ENCODE measurements at regions not wholly inside any gene's neighbourhood (a gene's known extent, or its start where the extent isn't known, plus 50 kb on each side); places are given as distances from the start of the nearest gene placed in this dataset.

DNA sequence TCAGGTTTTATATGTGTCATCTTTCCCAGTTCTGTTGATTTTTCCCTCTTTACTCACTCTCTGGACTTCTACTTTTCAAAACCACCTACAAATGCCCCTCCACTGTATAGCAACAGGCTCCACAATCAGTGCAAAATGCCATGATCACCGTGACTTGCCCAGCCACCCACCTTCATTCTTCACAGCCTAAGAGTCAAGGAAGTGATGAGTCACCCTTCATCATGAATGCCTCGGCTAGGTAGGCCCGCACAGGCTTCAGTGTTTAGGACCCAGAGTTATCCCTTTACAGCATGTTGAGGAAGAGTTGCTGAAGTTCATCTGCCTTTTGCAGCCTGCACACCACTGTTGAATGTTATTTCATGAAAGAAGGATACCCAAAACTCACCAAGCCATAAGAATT is 158.6 kb downstream of the PMP22 start:
- DNase-seq (ENCODE audit: low spot score), result no peak
- Histone ChIP-seq H2AFZ (ENCODE audit: low read length) (no peak overlapping the region), H3K27ac (ENCODE audit: extremely low read length, insufficient read depth, low read length) (no peak overlapping the region), H4K20me1 (ENCODE audit: insufficient read depth, low read length) (no peaks in the 10 kb centered on the region), H3K36me3 (replicated peaks in 1 of 2; ENCODE audit: control insufficient read depth in 1 of 2, insufficient read depth in 2 of 2, low read length in 2 of 2) (no peaks in the 10 kb centered on the region), H3K4me2 (ENCODE audit: low read depth, low read length) (no peak overlapping the region), H3K9ac (ENCODE audit: insufficient read depth, low read depth, low read length) (no peak overlapping the region), H3K79me2 (ENCODE audit: insufficient read depth, low read length) (no peaks in the 10 kb centered on the region), H3K9me3 (ENCODE audit: low read length) (no peaks in the 10 kb centered on the region), H3K4me1 (ENCODE audit: insufficient read depth, low read length) (no peaks in the 10 kb centered on the region), H3K27me3 (ENCODE audit: control insufficient read depth in 1 of 2, insufficient read depth in 2 of 2, low read length in 2 of 2) (peaks cover 0 to 4% of the 10 kb centered on the region in 2 experiments; a peak in 2 of 5 replicates), H3K4me3 (replicated peaks in 1 of 3; ENCODE audit: insufficient read depth in 1 of 3, low read depth in 2 of 3, low read length in 3 of 3) (no peak overlapping the region)
- ChIA-PET CTCF (ENCODE audit: low intra/inter-chr PET ratio, low total read pairs) (no interaction called here), POLR2A (no interaction called here)
- no peak for FAIRE-seq
- intact Hi-C loops (cut with micrococcal nuclease; ENCODE audit: unreplicated experiment) (no loop called here), in situ Hi-C loops (cut with HindIII; ENCODE audit: extremely low pct_ligation_motif_present, low pct_unique_long_range_greater_than_20kb) (no loop called here)
- no TSS peak for BruUV-seq (replicated peaks)
- no peak for ATAC-seq
- WGBS (ENCODE audit: low lambda C conversion rate), result 0% methylated on average over 3 of the region's 3 CpGs
- TF ChIP-seq, protein P1, sequence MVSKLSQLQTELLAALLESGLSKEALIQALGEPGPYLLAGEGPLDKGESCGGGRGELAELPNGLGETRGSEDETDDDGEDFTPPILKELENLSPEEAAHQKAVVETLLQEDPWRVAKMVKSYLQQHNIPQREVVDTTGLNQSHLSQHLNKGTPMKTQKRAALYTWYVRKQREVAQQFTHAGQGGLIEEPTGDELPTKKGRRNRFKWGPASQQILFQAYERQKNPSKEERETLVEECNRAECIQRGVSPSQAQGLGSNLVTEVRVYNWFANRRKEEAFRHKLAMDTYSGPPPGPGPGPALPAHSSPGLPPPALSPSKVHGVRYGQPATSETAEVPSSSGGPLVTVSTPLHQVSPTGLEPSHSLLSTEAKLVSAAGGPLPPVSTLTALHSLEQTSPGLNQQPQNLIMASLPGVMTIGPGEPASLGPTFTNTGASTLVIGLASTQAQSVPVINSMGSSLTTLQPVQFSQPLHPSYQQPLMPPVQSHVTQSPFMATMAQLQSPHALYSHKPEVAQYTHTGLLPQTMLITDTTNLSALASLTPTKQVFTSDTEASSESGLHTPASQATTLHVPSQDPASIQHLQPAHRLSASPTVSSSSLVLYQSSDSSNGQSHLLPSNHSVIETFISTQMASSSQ (IDR thresholded peaks at IDR 0.05; ENCODE audit: low read depth), result no peak
- TF ChIP-seq, protein P1 (CRISPR knock-in tag; IDR thresholded peaks at IDR 0.05; ENCODE audit: borderline replicate concordance), result no peak
- TF ChIP-seq GTF2F1 (IDR thresholded peaks at IDR 0.05; ENCODE audit: low read length) (no peak), NFE2L2 (IDR thresholded peaks at IDR 0.05; ENCODE audit: low read length) (peak; percentile 43; the same call in 1 of the 2 replicates), POLR2AphosphoS2 (IDR thresholded peaks at IDR 0.05; ENCODE audit: low read depth, low read length) (no peak)
- TF ChIP-seq, protein P2, sequence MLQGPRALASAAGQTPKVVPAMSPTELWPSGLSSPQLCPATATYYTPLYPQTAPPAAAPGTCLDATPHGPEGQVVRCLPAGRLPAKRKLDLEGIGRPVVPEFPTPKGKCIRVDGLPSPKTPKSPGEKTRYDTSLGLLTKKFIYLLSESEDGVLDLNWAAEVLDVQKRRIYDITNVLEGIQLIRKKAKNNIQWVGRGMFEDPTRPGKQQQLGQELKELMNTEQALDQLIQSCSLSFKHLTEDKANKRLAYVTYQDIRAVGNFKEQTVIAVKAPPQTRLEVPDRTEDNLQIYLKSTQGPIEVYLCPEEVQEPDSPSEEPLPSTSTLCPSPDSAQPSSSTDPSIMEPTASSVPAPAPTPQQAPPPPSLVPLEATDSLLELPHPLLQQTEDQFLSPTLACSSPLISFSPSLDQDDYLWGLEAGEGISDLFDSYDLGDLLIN (CRISPR knock-in tag; IDR thresholded peaks at IDR 0.05; ENCODE audit: borderline replicate concordance), result no peak

Measured in HepG2 (cell line).